ENCODE measurements at regions not wholly inside any gene's neighbourhood (a gene's known extent, or its start where the extent isn't known, plus 50 kb on each side); places are given as distances from the start of the nearest gene placed in this dataset.

DNA sequence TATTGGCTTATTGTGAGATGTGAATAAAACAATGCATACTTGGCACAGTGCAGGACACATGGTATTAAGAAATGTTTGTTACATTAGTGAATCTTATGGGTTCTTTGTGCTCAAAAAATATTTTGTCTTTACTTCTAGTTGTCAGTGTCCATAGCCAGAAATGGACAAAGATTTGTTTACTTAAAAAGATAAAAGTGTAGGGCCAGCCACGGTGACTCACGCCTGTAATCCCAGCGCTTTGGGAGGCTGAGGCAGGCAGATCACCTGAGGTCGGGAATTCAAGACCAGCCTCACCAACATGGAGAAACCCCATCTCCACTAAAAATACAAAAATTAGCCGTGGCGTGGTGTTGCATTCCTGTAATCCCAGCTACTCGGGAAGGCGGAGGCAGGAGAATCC is 654.6 kb upstream of the NEGR1 start:
- H3K9me3 ChIP-seq, result no peaks in the 10 kb centered on the region
- no peaks in the 10 kb centered on the region for H3K36me3 ChIP-seq
- no peak for DNase-seq
- no peak overlapping the region for H3K27ac ChIP-seq
- H3K27me3 ChIP-seq, result no peaks in the 10 kb centered on the region
- TF ChIP-seq CTCF (IDR thresholded peaks at IDR 0.05) (no peak), POLR2A (IDR thresholded peaks at IDR 0.05) (no peak)
- H3K4me3 ChIP-seq, result no peak overlapping the region
- no peaks in the 10 kb centered on the region for H3K4me1 ChIP-seq
- intact Hi-C loops (cut with DNase I; ENCODE audit: low total_unique reads), result loop anchor here (5.0 kb wide), 1 partner anchor 110 kb away; no protein-coding TSS in a partner anchor

DNA sequence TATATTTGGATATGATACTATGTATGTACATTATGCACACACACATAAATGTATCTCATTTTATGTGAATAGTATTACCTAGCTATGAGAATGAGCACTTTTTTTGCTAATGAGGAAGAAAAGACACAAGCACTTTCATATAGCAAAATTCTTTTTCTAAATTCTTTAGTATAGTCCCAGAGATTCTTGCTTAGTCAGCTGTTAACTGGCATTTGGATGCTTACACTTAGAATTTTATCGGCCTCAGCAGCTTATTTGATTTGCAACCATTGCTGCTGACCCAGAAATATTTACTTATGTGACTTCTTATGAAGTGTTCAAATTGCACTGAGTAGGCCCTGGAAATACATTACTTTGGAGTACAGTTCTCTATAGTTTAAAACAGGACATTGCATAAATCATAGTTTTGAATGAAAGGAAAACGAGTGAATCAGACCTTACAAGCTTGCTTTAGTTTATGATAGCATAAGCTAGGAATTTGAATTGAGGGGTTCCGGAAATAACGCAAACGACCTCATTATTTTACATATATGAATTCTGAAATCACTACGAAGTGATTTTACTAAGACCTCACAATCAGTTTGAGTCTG is 653.9 kb upstream of the NEGR1 start:
- TF ChIP-seq CTCF (IDR thresholded peaks at IDR 0.05) (no peak), POLR2A (IDR thresholded peaks at IDR 0.05) (no peak)
- no peak for DNase-seq
- H3K4me3 ChIP-seq, result no peak overlapping the region
- no peaks in the 10 kb centered on the region for H3K4me1 ChIP-seq
- intact Hi-C loops (cut with DNase I; ENCODE audit: low total_unique reads), result loop anchor here (5.0 kb wide), 1 partner anchor 111 kb away; no protein-coding TSS in a partner anchor
- H3K27ac ChIP-seq, result no peak overlapping the region
- no peaks in the 10 kb centered on the region for H3K9me3 ChIP-seq
- no peaks in the 10 kb centered on the region for H3K36me3 ChIP-seq
- no peaks in the 10 kb centered on the region for H3K27me3 ChIP-seq

DNA sequence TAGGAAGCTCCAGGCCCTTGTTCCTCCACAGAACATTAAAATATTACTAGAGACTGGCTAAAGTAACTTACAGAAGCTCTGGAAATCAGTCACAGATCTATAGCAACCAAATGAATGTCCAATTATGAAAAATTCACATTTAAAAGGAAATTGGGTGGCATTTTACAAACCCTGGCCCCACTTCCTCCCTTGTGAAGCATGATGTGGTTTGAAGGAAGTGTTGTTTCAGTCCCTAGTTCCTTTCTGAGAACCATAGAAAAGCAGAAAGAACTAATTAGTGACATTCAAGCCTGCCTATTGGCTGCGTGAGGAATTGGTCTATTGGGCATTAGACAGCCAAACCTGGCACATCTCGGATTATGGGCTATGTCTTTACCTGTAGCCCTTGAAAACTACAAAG is 649.7 kb upstream of the NEGR1 start:
- no peak for DNase-seq
- Histone ChIP-seq H3K4me3 (no peak overlapping the region), H3K36me3 (no peaks in the 10 kb centered on the region), H3K27me3 (no peaks in the 10 kb centered on the region), H3K4me1 (no peaks in the 10 kb centered on the region), H3K27ac (no peak overlapping the region), H3K9me3 (no peaks in the 10 kb centered on the region)
- TF ChIP-seq POLR2A (IDR thresholded peaks at IDR 0.05) (no peak), CTCF (IDR thresholded peaks at IDR 0.05) (no peak)
- intact Hi-C loops (cut with DNase I; ENCODE audit: low total_unique reads), result no loop called here

- intact Hi-C loops (cut with DNase I; ENCODE audit: low total_unique reads), result no loop called here
- Histone ChIP-seq H3K4me3 (no peak overlapping the region), H3K36me3 (no peaks in the 10 kb centered on the region), H3K9me3 (no peaks in the 10 kb centered on the region), H3K4me1 (no peaks in the 10 kb centered on the region), H3K27me3 (no peaks in the 10 kb centered on the region), H3K27ac (no peak overlapping the region)
- DNase-seq, result no peak
- TF ChIP-seq POLR2A (IDR thresholded peaks at IDR 0.05), result no peak
- no peak for TF ChIP-seq CTCF (IDR thresholded peaks at IDR 0.05)
Observed at GRCh38 chr1:72930528-72930927, 648.2 kb upstream of the NEGR1 start.

DNA sequence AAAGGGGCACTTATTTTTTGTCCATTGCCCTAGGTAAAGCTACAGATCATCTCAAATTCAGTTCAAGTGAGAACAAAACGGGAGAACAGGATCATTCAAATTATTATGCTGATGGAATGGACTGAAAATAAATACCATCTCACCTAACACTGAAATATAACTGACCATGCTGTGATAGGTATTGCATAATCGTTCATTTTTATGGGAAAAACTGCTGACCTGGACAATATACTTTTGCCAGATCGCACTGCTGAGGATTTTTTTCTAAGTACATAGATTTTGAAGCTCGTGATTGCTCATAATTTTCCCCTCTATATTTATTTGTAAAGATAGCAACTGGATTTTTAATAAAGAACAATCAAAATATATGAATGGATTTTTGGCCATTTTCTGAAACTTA is 636.6 kb upstream of the NEGR1 start:
- Histone ChIP-seq H3K27ac (no peak overlapping the region), H3K27me3 (no peaks in the 10 kb centered on the region), H3K4me3 (no peak overlapping the region), H3K9me3 (no peaks in the 10 kb centered on the region), H3K4me1 (no peaks in the 10 kb centered on the region), H3K36me3 (no peaks in the 10 kb centered on the region)
- no peak for DNase-seq
- TF ChIP-seq CTCF (IDR thresholded peaks at IDR 0.05), result no peak
- no peak for TF ChIP-seq POLR2A (IDR thresholded peaks at IDR 0.05)
- intact Hi-C loops (cut with DNase I; ENCODE audit: low total_unique reads), result no loop called here

Data from uterus (tissue), 3 donors.